AG09319 (cell line): ENCODE measurements at regions not wholly inside any gene's neighbourhood (a gene's known extent, or its start where the extent isn't known, plus 50 kb on each side); places are given as distances from the start of the nearest gene placed in this dataset.

Experiments used
- DNase-seq: peaks from one replicate; pipeline ENCODE4 v3.0.0-alpha.2; 2010; ENCODE audit warnings: low read depth; ENCODE audit errors: extremely low read depth
- CTCF ChIP-seq: IDR thresholded peaks from 2 replicates; pipeline ENCODE4 v1.5.1; 2011; ENCODE audit warnings: low read depth, mild to moderate bottlenecking, inconsistent platforms, low read length, moderate library complexity

GRCh38 chr6:43968110-43968965 lies 158.9 kb downstream of the MRPL14 start:
- DNase-seq = no peak
- no peak for TF ChIP-seq CTCF

- no peak for TF ChIP-seq CTCF
- DNase-seq = no peak
Measured at GRCh38 chr6:43967719-43968091, 159.5 kb downstream of the MRPL14 start.

- no peak for DNase-seq
- no peak for TF ChIP-seq CTCF
Measured at GRCh38 chr6:43966853-43967718, 160.2 kb downstream of the MRPL14 start.

- no peak for TF ChIP-seq CTCF
- DNase-seq = no peak
Measured at GRCh38 chr6:43966374-43966658, 160.9 kb downstream of the MRPL14 start.

- no peak for DNase-seq
- no peak for TF ChIP-seq CTCF
Measured at GRCh38 chr6:43965628-43966373, 161.5 kb downstream of the MRPL14 start.

- TF ChIP-seq CTCF = no peak
- DNase-seq = no peak
Measured at GRCh38 chr6:43964659-43965570, 162.3 kb downstream of the MRPL14 start.
